ENCODE measurements at regions not wholly inside any gene's neighbourhood (a gene's known extent, or its start where the extent isn't known, plus 50 kb on each side); places are given as distances from the start of the nearest gene placed in this dataset.

GRCh38 chr11:96578379-96578778 lies 188.6 kb downstream of the JRKL start:
- no peak for TF ChIP-seq BCL3 (IDR thresholded peaks at IDR 0.05; ENCODE audit: borderline replicate concordance, insufficient read depth, low read depth, low read length, poor library complexity, severe bottlenecking)
- no peak for TF ChIP-seq TARDBP (IDR thresholded peaks at IDR 0.05; ENCODE audit: borderline replicate concordance)

Measured in GM12878 (cell line).